K562 (cell line): ENCODE measurements at regions not wholly inside any gene's neighbourhood (a gene's known extent, or its start where the extent isn't known, plus 50 kb on each side); places are given as distances from the start of the nearest gene placed in this dataset.

Source experiments
- HSF4 ChIP-seq: fragments of 250-450 bp; sonication (Bioruptor Pico); IDR thresholded peaks from 2 replicates; pipeline ENCODE4 v2.1.2; 2022; ENCODE audit warnings: mild to moderate bottlenecking, moderate library complexity, borderline replicate concordance
- PML ChIP-seq: IDR thresholded peaks from 2 replicates; pipeline ENCODE4 v1.6.1; 2012; ENCODE audit warnings: low read length, inconsistent platforms
- THAP7 ChIP-seq: fragments of 250-450 bp; sonication (Bioruptor Pico); IDR thresholded peaks from 2 replicates; pipeline ENCODE4 v1.5.0; 2021
- ZNF707 ChIP-seq: fragments of 250-450 bp; sonication (Bioruptor Pico); conservative IDR thresholded peaks from 2 replicates; pipeline ENCODE4 v1.8.0; 2022; ENCODE audit warnings: inconsistent platforms, mild to moderate bottlenecking, moderate library complexity
- TF ChIP-seq, protein P1 (sequence below): fragments of 250-450 bp; sonication (Bioruptor Pico); IDR thresholded peaks from 2 replicates; pipeline ENCODE4 v1.4.0; 2020
- TF ChIP-seq, protein P2 (sequence below), 2 experiments: IDR thresholded peaks in 1 of 2; conservative IDR thresholded peaks in 1 of 2; 2 replicates each; pipeline ENCODE4 v1.6.1; 2016; ENCODE audit warnings: low read depth in 2 of 2, mild to moderate bottlenecking in 1 of 2, missing compliant biosample characterization in 1 of 2, missing genetic modification characterization in 1 of 2, moderate library complexity in 1 of 2

DNA sequence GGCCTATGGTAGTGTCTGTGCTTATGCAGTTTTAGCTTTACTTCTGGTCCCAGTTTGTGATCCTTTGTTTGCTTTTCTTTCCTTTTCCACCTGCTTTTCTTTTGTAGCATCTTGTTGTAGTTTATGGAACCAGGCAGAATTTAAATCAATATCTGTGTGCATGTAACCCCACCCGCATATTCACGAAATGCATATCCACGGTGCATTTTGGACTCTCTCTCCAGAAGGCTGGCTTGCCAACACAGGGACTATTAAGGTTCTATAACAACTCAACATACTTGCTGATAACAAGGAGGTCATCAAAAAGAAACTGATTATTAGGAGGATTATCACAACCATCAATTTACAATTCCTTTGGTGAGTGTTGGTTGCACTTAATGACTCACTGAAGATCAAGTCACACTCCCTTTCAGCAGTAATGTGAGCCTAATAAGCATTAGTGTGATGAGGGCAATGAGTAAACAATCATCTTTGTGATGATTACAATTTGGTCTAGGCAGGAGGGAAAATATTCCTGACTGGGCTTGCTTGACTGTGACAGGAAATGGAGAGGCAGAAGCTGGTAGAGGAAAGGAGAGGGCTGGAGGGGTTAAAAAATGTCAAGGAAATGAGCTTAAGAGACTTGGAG lies 378.6 kb downstream of the REEP3 start (continued):
- TF ChIP-seq ZNF707 (CRISPR knock-in tag) (no peak), HSF4 (CRISPR knock-in tag) (no peak), PML (no peak), THAP7 (CRISPR knock-in tag) (no peak)
- TF ChIP-seq, protein P1, sequence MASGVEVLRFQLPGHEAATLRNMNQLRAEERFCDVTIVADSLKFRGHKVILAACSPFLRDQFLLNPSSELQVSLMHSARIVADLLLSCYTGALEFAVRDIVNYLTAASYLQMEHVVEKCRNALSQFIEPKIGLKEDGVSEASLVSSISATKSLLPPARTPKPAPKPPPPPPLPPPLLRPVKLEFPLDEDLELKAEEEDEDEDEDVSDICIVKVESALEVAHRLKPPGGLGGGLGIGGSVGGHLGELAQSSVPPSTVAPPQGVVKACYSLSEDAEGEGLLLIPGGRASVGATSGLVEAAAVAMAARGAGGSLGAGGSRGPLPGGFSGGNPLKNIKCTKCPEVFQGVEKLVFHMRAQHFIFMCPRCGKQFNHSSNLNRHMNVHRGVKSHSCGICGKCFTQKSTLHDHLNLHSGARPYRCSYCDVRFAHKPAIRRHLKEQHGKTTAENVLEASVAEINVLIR (CRISPR knock-in tag): no peak
- TF ChIP-seq, protein P2, sequence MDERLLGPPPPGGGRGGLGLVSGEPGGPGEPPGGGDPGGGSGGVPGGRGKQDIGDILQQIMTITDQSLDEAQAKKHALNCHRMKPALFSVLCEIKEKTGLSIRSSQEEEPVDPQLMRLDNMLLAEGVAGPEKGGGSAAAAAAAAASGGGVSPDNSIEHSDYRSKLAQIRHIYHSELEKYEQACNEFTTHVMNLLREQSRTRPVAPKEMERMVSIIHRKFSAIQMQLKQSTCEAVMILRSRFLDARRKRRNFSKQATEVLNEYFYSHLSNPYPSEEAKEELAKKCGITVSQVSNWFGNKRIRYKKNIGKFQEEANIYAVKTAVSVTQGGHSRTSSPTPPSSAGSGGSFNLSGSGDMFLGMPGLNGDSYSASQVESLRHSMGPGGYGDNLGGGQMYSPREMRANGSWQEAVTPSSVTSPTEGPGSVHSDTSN (CRISPR knock-in tag; IDR thresholded peaks at IDR 0.05; ENCODE audit: low read depth): no peak
- TF ChIP-seq, protein P2 (tag; conservative IDR thresholded peaks at IDR 0.05; ENCODE audit: low read depth): no peak
